ENCODE measurements at regions not wholly inside any gene's neighbourhood (a gene's known extent, or its start where the extent isn't known, plus 50 kb on each side); places are given as distances from the start of the nearest gene placed in this dataset.

GRCh38 chr13:67549331-67549730 is 319.2 kb upstream of the PCDH9 start:
- TF ChIP-seq POLR2A (IDR thresholded peaks at IDR 0.05), result no peak
- TF ChIP-seq, protein P1, sequence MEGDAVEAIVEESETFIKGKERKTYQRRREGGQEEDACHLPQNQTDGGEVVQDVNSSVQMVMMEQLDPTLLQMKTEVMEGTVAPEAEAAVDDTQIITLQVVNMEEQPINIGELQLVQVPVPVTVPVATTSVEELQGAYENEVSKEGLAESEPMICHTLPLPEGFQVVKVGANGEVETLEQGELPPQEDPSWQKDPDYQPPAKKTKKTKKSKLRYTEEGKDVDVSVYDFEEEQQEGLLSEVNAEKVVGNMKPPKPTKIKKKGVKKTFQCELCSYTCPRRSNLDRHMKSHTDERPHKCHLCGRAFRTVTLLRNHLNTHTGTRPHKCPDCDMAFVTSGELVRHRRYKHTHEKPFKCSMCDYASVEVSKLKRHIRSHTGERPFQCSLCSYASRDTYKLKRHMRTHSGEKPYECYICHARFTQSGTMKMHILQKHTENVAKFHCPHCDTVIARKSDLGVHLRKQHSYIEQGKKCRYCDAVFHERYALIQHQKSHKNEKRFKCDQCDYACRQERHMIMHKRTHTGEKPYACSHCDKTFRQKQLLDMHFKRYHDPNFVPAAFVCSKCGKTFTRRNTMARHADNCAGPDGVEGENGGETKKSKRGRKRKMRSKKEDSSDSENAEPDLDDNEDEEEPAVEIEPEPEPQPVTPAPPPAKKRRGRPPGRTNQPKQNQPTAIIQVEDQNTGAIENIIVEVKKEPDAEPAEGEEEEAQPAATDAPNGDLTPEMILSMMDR (IDR thresholded peaks at IDR 0.05), result no peak
